ENCODE measurements at regions not wholly inside any gene's neighbourhood (a gene's known extent, or its start where the extent isn't known, plus 50 kb on each side); places are given as distances from the start of the nearest gene placed in this dataset.
"Not testable (repeated sequence)": the region's sequence is repeated elsewhere in the genome, so short reads cannot be mapped to it uniquely, and the experiment has no call there.

DNA sequence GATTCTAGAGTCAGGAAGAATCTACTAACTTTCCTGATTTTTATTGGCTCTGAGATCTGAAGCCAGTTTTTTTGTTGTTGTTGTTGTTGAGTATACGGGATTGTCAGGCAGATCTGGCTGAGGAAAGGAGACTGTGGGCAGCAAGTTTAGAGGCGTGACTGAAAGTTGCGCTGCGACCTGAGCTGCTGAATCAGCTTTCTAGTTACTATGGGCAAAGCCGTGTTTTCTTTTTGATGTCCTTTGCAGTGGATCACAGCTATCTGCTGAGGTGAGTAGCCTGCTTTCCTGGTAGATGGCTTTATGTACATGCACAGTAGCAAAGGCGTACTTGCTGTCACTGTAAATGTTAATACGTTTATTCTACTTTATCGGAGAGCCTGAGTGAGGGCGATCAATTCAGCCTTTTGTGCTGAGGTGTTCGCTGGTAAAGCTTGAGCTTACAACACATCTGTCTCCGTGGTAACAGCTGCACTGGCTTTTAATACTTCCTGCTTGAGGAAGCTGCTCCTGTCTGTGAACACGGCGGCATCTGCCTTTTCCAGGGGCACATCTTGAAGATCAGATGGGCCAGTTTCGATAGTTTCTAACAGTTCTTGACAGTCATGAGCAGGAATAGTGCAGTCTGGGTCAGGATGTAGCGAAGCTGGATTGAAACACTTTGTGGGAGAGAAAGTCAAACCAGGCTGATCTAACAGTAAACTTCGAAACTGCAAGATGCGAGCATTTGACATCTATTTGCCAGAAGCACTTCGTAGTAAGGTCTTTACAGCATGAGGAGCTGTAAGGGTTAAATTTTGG is 118.9 kb downstream of the UNC93B1 start:
- H3K4me3 ChIP-seq; H3K36me3 ChIP-seq (ENCODE audit: insufficient read depth, low read length); H3K9ac ChIP-seq (ENCODE audit: insufficient read length); H3K27ac ChIP-seq; H3K9me3 ChIP-seq (ENCODE audit: low read depth, low read length); DNase-seq (ENCODE audit: low read depth, low spot score): not testable (repeated sequence)

DNA sequence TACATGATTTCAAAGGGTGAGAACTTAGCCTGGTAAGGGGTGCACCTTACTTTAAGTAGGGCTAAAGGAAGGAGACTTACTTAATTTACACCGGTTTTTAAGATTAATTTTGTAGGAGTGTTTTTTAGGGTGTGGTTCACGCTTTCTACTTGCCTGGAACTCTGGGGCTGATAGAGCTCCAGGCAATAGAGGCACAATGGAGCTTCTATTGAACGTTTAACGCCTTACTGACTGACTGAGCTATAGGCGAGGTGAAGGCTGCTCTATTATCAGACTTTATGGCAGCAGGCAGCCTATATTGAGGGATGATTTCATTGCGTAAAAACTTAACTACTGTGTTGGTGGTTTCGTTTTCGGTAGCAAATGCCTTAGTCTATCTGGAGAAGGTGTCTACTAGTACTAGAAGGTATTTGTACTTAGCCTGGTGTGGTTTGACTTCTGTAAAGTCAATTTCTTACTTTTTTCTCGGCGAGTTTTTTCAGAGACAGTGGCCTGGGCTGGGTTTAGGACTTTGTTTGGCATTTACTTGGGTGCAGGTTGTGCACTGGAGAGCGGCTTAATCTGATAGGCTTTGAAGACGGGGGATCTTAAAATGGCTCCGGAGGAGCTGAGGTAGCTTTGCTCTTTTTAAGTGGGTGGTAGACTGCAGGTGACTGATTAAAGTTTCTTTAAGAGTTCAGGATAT is 119.7 kb downstream of the UNC93B1 start:
- not testable (repeated sequence) for H3K9ac ChIP-seq (ENCODE audit: insufficient read length); H3K36me3 ChIP-seq (ENCODE audit: insufficient read depth, low read length); H3K9me3 ChIP-seq (ENCODE audit: low read depth, low read length); H3K4me3 ChIP-seq; DNase-seq (ENCODE audit: low read depth, low spot score); H3K27ac ChIP-seq

DNA sequence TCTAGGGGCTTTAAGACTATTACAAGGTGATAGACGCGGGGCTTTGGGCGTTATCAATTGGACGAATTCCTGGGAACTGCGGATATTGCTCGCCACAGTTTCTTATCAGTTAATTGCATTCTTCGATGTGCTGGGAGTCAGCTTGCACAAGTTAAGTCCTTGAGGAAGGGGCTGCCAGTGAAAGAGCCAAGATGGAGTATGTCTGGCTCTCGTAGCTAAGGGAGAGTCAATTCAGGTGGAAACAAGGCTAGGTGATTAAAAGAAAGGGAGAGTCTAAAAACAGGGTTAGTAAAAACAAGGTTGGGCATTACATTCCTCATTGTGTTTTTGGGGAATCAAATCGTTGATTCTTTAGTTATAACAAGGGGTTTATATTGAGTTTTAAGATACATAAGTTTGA is 121.6 kb downstream of the UNC93B1 start:
- H3K27ac ChIP-seq; H3K4me3 ChIP-seq; H3K9ac ChIP-seq (ENCODE audit: insufficient read length); DNase-seq (ENCODE audit: low read depth, low spot score); H3K9me3 ChIP-seq (ENCODE audit: low read depth, low read length); H3K36me3 ChIP-seq (ENCODE audit: insufficient read depth, low read length): not testable (repeated sequence)

DNA sequence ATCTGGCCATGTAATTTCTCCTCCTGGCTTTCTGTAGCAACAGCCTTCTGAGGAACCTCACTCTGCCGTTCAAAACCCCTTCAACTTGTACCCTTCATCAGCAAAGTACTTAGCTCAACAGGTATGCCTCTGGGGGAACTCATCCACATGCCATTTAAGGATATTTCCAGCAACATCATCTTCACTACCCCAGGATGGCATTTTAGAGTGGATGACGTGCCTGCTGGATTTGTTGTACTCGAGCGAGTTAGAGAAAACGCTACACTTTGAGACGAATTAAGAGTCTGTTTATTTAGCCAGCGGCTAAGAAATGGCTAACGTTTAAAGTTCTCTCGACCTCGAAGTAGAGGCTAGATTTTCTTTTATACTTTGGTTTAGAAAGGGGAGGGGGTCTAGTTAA is 122.1 kb downstream of the UNC93B1 start:
- not testable (repeated sequence) for H3K9me3 ChIP-seq (ENCODE audit: low read depth, low read length); H3K9ac ChIP-seq (ENCODE audit: insufficient read length); H3K36me3 ChIP-seq (ENCODE audit: insufficient read depth, low read length); H3K4me3 ChIP-seq; H3K27ac ChIP-seq; DNase-seq (ENCODE audit: low read depth, low spot score)

DNA sequence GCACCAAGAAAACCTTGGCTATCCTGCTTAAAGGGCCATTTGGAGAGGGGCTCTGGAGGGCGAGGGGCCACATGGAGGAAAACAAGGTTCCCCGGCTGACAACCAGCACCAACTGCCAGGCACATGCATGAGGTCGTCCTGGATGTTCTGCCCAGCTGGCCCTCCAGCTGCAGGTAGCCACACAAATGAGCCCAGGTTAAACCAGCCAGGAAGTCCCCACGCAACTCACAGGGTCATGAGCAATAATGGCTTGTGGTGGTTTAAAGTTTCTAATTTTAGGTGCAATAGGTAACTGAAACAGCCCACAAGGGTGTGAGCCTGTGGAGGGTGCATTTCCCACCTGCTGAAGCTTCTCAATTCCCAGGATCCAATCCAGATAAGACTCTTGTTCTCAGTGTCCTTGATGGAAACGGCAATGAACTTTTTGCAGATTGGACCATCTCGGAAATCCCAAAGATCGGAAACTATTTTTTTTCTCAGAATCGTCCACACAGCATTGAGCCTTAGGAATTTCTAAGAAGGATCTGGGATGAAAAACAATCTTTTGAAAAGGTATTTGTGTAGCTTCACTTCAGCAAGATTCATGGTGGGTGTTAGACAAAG is 123.2 kb downstream of the UNC93B1 start:
- not testable (repeated sequence) for DNase-seq (ENCODE audit: low read depth, low spot score); H3K9me3 ChIP-seq (ENCODE audit: low read depth, low read length); H3K27ac ChIP-seq; H3K9ac ChIP-seq (ENCODE audit: insufficient read length); H3K4me3 ChIP-seq; H3K36me3 ChIP-seq (ENCODE audit: insufficient read depth, low read length)

DNA sequence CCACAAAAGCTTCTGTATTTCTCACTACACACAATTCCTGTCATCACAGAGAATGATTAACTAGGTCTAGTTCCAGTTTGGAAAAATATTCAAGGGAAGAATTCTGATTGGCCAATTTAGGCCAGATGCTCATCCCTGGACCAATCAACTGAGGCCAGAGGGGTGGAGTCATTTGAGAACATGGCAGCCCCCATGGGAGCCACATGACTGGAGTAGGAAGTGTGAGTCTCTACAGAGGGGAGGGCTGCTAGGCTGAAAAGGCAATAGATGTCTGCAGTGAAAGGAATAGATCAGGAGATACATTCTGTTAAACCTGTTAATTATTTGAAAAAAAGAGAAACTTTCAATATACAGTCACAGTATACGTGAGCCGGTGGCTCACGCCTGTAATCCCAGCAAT is 125.2 kb downstream of the UNC93B1 start:
- not testable (repeated sequence) for DNase-seq (ENCODE audit: low read depth, low spot score); H3K9me3 ChIP-seq (ENCODE audit: low read depth, low read length); H3K36me3 ChIP-seq (ENCODE audit: insufficient read depth, low read length); H3K9ac ChIP-seq (ENCODE audit: insufficient read length); H3K27ac ChIP-seq; H3K4me3 ChIP-seq

DNA sequence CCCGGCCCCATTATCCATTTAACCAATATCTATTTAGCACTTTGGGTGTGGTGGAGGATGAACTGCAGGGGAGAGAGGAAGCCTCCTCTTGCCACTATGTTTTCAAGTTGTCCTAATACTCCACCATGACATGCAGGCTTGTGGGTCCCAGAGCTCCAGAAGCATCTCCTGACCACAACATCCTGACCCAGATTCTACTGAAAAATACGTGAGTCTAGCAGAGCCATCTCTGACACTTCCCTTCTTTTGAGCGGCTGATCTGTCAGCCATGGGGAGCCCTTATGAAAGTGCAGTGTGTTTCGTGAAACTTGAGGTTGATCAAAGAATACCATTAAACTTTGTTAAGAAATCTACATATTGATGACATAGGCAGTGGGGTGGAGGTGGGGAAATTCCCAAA is 126.6 kb downstream of the UNC93B1 start:
- not testable (repeated sequence) for H3K36me3 ChIP-seq (ENCODE audit: insufficient read depth, low read length); DNase-seq (ENCODE audit: low read depth, low spot score); H3K9me3 ChIP-seq (ENCODE audit: low read depth, low read length); H3K9ac ChIP-seq (ENCODE audit: insufficient read length); H3K27ac ChIP-seq; H3K4me3 ChIP-seq

DNA sequence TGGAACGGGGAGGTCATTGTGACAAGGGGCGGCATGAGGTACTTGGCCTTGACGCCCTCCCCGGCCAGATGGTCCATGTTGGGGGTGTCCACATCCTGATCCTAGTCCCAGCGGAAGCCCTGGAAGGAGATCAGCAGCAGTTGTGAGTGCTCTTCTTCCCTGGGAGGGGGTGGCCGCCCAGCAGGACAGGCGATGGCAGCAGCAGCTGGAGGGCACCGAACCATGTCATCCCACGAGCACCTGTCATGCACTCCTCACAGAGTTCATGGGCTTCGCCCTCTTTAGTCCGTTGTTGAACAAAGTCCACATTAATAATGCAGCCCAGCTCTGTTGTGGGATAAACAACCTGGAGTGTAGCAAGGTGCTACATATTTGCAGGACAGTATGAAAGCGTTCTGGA is 130.7 kb downstream of the UNC93B1 start:
- H3K9me3 ChIP-seq (ENCODE audit: low read depth, low read length); H3K4me3 ChIP-seq; H3K36me3 ChIP-seq (ENCODE audit: insufficient read depth, low read length); H3K9ac ChIP-seq (ENCODE audit: insufficient read length); H3K27ac ChIP-seq; DNase-seq (ENCODE audit: low read depth, low spot score): not testable (repeated sequence)

DNA sequence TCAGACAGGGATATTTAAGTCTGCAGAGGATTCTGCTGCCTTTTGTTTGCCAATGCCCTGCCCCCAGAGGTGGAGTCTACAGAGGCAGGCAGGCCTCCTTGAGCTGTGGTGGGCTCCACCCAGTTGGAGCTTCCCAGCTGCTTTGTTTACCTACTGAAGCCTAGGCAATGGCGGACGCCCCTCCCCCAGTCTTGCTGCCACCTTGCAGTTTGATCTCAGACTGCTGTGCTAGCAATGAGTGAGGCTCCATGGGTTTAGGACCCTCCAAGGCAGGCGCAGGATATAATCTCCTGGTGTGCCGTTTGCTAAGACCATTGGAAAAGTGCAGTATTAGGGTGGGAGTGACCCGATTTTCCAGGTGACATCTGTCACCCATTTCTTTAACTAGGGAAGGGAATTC is 132.7 kb downstream of the UNC93B1 start:
- DNase-seq (ENCODE audit: low read depth, low spot score); H3K27ac ChIP-seq; H3K9me3 ChIP-seq (ENCODE audit: low read depth, low read length); H3K9ac ChIP-seq (ENCODE audit: insufficient read length); H3K4me3 ChIP-seq; H3K36me3 ChIP-seq (ENCODE audit: insufficient read depth, low read length): not testable (repeated sequence)

DNA sequence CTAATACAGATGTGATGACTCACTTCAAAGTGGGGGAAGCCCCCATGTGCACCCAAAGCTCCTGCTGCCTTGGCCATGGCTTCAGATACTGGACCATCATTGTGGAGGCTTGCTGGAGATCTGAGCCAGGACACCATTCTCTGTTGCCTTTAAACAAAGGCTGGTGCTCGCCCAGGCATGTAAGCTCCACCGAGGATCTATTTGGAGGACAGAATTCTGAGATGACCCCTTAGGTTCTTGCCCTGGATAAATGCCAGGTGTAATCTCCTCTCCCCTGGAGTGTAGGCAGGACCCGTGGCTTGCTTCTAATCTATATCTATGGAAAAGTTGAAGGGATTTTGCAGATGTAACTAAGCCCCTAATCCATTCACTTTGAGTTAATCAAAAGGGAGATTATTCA is 141.0 kb downstream of the UNC93B1 start:
- H3K4me3 ChIP-seq; H3K9me3 ChIP-seq (ENCODE audit: low read depth, low read length); DNase-seq (ENCODE audit: low read depth, low spot score); H3K9ac ChIP-seq (ENCODE audit: insufficient read length); H3K36me3 ChIP-seq (ENCODE audit: insufficient read depth, low read length); H3K27ac ChIP-seq: not testable (repeated sequence)

DNA sequence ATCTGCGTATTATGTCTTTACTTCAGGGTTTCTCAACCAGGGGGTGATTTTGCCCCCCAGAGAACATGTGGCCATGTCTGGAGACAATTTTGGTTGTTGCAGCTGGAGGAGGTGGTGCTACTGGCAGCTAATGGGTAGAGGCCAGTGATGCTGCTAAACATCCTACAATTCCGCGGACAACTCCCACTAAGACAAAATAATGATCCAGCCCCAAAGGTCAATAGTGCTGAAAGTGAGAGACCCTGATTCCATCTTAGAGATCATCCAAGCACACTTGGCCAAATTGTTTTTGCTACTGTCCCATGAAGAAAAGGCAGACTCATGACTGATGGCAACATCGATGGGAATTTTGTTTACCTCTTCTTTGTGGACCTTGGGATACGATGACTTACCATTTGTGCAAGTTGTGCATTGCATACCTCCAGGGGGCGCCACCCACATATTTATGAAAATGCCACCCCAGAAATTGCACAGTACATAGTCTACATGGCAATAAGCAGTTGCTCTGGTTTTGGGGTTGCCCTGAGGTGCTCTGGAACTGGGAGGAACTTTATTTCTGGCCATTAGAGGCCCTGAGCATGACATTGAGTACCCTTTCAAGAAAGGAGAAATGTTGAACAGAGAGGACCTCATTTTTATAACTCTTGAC is 144.3 kb downstream of the UNC93B1 start:
- DNase-seq (ENCODE audit: low read depth, low spot score); H3K36me3 ChIP-seq (ENCODE audit: insufficient read depth, low read length); H3K9ac ChIP-seq (ENCODE audit: insufficient read length); H3K4me3 ChIP-seq; H3K27ac ChIP-seq; H3K9me3 ChIP-seq (ENCODE audit: low read depth, low read length): not testable (repeated sequence)

DNA sequence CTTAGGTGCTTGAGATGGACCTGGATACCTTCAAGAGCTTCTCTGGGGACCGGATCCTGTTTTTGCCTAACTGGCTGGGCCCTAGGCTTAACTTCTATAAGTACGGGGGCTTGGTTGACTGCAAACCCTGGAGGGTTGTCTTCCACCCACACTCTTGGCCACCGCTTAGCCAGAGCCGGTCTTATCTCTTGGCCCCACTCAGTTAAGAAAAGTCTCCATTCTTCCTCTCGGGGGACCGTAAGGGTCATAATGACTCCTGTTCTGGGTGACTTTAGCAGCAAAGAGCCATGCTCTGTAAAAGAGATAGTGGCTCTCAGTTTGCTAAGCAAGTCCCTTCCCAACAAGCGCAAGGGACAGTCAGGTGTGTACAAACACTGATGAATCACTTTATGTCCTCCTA is 153.2 kb downstream of the UNC93B1 start:
- H3K4me3 ChIP-seq; H3K36me3 ChIP-seq (ENCODE audit: insufficient read depth, low read length); H3K9ac ChIP-seq (ENCODE audit: insufficient read length); H3K9me3 ChIP-seq (ENCODE audit: low read depth, low read length); DNase-seq (ENCODE audit: low read depth, low spot score); H3K27ac ChIP-seq: not testable (repeated sequence)

DNA sequence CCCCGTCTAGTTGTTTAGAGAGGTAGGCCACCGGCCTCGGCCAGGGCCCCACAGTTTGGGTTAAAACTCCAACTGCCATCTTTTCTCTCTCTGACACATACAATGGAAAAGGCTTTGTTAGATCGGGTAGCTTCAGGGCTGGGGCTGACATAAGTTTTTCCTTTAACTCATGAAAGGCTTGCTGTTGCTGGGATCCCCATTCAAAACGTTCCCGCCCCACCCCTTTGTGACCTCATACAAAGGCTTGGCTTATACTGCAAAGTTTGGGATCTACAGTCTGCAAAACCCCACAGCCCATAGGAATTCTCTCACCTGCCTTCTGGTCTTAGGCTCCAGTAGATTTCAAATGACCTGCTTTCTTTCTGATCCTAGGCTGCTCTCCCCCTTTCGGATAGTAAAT is 154.1 kb downstream of the UNC93B1 start:
- H3K27ac ChIP-seq; H3K9me3 ChIP-seq (ENCODE audit: low read depth, low read length); H3K9ac ChIP-seq (ENCODE audit: insufficient read length); H3K4me3 ChIP-seq; DNase-seq (ENCODE audit: low read depth, low spot score); H3K36me3 ChIP-seq (ENCODE audit: insufficient read depth, low read length): not testable (repeated sequence)
